ENCODE measurements at regions not wholly inside any gene's neighbourhood (a gene's known extent, or its start where the extent isn't known, plus 50 kb on each side); places are given as distances from the start of the nearest gene placed in this dataset.

GRCh38 chr10:29797616-29798015 is 162.8 kb upstream of the SVIL start:
- no peak overlapping the region for H3K4me3 ChIP-seq (ENCODE audit: low read depth in 1 of 2, low read length in 2 of 2)

DNA sequence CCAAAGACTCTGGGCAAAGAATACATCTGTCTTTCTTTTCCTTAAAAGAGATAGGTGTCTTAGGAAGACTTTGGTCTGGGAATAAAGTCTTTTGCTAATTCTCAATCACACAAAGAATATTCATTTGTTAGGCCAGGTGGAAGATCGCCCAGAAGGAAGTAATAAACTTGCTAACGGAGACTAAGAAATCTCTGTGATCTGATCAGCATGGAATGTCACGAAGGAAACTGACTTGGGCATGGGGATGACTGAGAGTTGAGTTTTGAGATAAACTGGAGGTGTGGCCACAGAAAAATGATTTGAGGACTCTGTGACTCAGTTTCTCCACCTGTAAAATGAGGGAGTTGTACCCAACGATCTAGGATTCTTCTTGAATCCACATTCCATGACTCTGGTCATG is 161.1 kb upstream of the SVIL start:
- Histone ChIP-seq H3K36me3 (ENCODE audit: insufficient read depth, low read length) (no peaks in the 10 kb centered on the region), H3K9me3 (ENCODE audit: low read length) (no peaks in the 10 kb centered on the region), H3K27ac (ENCODE audit: low read depth, low read length) (peak overlapping the region; percentile 73), H3K4me3 (ENCODE audit: low read depth in 1 of 2, low read length in 2 of 2) (peak overlapping the region in 1 of 2 donors; percentile 5), H3K9ac (ENCODE audit: low read length) (peak overlapping the region; percentile 16), H3K27me3 (ENCODE audit: control insufficient read depth in 1 of 2, insufficient read depth in 2 of 2, low read length in 2 of 2) (no peaks in the 10 kb centered on the region), H3K4me1 (ENCODE audit: insufficient read depth, low read length) (peaks cover 34% of the 10 kb centered on the region)

More at GRCh38 chr10:29797616-29798015, 162.8 kb upstream of the SVIL start:
- Histone ChIP-seq H3K9ac (ENCODE audit: low read length) (no peak overlapping the region), H3K9me3 (ENCODE audit: low read length) (no peaks in the 10 kb centered on the region), H3K36me3 (ENCODE audit: insufficient read depth, low read length) (no peaks in the 10 kb centered on the region), H3K27me3 (ENCODE audit: control insufficient read depth in 1 of 2, insufficient read depth in 2 of 2, low read length in 2 of 2) (no peaks in the 10 kb centered on the region), H3K27ac (ENCODE audit: low read depth, low read length) (peak overlapping the region; percentile 73), H3K4me1 (ENCODE audit: insufficient read depth, low read length) (peaks cover 34% of the 10 kb centered on the region)

- no peaks in the 10 kb centered on the region for H3K9me3 ChIP-seq (ENCODE audit: low read length)
- H3K9ac ChIP-seq (ENCODE audit: low read length) = peak overlapping the region; percentile 16
- no peaks in the 10 kb centered on the region for H3K27me3 ChIP-seq (ENCODE audit: control insufficient read depth in 1 of 2, insufficient read depth in 2 of 2, low read length in 2 of 2)
- H3K4me3 ChIP-seq (ENCODE audit: low read depth in 1 of 2, low read length in 2 of 2) = peak overlapping the region in 1 of 2 donors; percentile 5
- H3K27ac ChIP-seq (ENCODE audit: low read depth, low read length) = peak overlapping the region; percentile 73
- H3K36me3 ChIP-seq (ENCODE audit: insufficient read depth, low read length) = no peaks in the 10 kb centered on the region
- H3K4me1 ChIP-seq (ENCODE audit: insufficient read depth, low read length) = peaks cover 34% of the 10 kb centered on the region
Measured at GRCh38 chr10:29794776-29795611, 160.2 kb upstream of the SVIL start.

- H3K4me1 ChIP-seq (ENCODE audit: insufficient read depth, low read length) = peaks cover 19% of the 10 kb centered on the region
- no peak overlapping the region for H3K9ac ChIP-seq (ENCODE audit: low read length)
- H3K36me3 ChIP-seq (ENCODE audit: insufficient read depth, low read length) = no peaks in the 10 kb centered on the region
- no peaks in the 10 kb centered on the region for H3K27me3 ChIP-seq (ENCODE audit: control insufficient read depth in 1 of 2, insufficient read depth in 2 of 2, low read length in 2 of 2)
- peaks cover 6% of the 10 kb centered on the region for H3K9me3 ChIP-seq (ENCODE audit: low read length)
- H3K4me3 ChIP-seq (ENCODE audit: low read depth in 1 of 2, low read length in 2 of 2) = no peak overlapping the region
- H3K27ac ChIP-seq (ENCODE audit: low read depth, low read length) = peak overlapping the region; percentile 61
Measured at GRCh38 chr10:29791773-29792172, 157.0 kb upstream of the SVIL start.

DNA sequence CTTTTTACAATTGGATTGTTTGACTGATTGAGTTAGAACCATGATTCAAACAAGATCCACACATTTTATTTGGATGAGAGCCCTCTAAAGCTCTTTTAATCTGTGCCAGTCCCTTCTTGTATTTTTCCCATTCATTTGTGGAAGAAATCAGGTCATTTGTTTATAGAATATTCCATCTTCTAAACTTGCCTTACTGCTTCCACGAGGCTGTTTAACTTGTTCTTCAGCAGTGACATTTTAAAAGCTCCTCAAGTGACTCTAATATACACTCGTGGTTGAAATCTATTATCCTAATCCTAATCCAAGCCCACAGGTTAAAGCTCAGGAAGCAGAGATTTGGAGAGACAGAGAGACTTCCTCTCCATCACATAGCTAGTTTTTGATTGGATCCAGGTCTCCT is 155.4 kb upstream of the SVIL start:
- Histone ChIP-seq H3K27ac (ENCODE audit: low read depth, low read length) (peak overlapping the region; percentile 61), H3K9me3 (ENCODE audit: low read length) (peaks cover 6% of the 10 kb centered on the region), H3K4me3 (ENCODE audit: low read depth in 1 of 2, low read length in 2 of 2) (no peak overlapping the region), H3K36me3 (ENCODE audit: insufficient read depth, low read length) (no peaks in the 10 kb centered on the region), H3K27me3 (ENCODE audit: control insufficient read depth in 1 of 2, insufficient read depth in 2 of 2, low read length in 2 of 2) (no peaks in the 10 kb centered on the region), H3K9ac (ENCODE audit: low read length) (no peak overlapping the region), H3K4me1 (ENCODE audit: insufficient read depth, low read length) (peaks cover 6% of the 10 kb centered on the region)

DNA sequence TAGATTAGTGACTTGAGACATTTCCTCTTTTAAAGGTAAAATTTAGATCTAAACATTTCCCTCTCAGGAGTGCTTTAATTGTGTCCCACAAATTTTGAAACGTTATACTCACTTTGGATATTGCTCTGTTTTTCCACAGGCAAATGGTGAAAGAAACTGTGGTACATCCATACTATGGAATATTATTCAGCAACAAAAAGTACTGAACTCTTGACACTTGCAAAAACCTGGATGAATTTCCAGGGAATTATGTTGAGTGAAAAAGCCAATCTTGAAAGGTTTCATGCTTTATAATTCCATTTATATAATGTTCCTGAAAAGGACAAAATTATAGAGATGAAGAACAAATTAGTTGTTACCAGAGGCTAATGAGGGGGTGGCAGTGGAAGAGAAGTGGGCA is 153.3 kb upstream of the SVIL start:
- H3K4me3 ChIP-seq (ENCODE audit: low read depth in 1 of 2, low read length in 2 of 2) = no peak overlapping the region
- H3K9ac ChIP-seq (ENCODE audit: low read length) = no peak overlapping the region
- no peaks in the 10 kb centered on the region for H3K36me3 ChIP-seq (ENCODE audit: insufficient read depth, low read length)
- no peak overlapping the region for H3K27ac ChIP-seq (ENCODE audit: low read depth, low read length)
- H3K9me3 ChIP-seq (ENCODE audit: low read length) = peaks cover 6% of the 10 kb centered on the region
- H3K27me3 ChIP-seq (ENCODE audit: control insufficient read depth in 1 of 2, insufficient read depth in 2 of 2, low read length in 2 of 2) = no peaks in the 10 kb centered on the region
- peaks cover 7% of the 10 kb centered on the region for H3K4me1 ChIP-seq (ENCODE audit: insufficient read depth, low read length)

DNA sequence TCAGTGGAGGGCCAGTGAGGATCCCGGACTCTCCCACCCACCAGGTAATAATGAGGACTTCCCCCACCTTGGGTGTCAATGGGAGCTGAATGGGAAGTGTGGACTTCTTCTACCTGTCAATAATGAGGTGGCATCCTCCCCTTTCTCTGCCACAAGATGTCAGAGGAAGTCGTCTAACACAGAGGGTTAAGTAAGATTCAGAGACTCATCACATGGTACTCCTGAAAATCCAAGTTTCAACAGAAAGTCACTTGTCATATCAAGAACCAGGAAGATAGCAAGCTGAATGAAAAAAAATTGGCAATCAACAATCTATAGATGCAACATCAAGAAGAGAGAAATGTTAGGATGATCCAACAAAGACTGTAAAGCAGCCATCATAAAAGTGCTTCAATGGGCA is 150.9 kb upstream of the SVIL start:
- Histone ChIP-seq H3K9ac (ENCODE audit: low read length) (no peak overlapping the region), H3K9me3 (ENCODE audit: low read length) (peaks cover 6% of the 10 kb centered on the region), H3K27me3 (ENCODE audit: control insufficient read depth in 1 of 2, insufficient read depth in 2 of 2, low read length in 2 of 2) (no peaks in the 10 kb centered on the region), H3K27ac (ENCODE audit: low read depth, low read length) (peak overlapping the region; percentile 82), H3K4me3 (ENCODE audit: low read depth in 1 of 2, low read length in 2 of 2) (no peak overlapping the region), H3K36me3 (ENCODE audit: insufficient read depth, low read length) (no peaks in the 10 kb centered on the region), H3K4me1 (ENCODE audit: insufficient read depth, low read length) (peaks cover 7% of the 10 kb centered on the region)

- Histone ChIP-seq H3K4me3 (ENCODE audit: low read depth in 1 of 2, low read length in 2 of 2) (no peak overlapping the region), H3K4me1 (ENCODE audit: insufficient read depth, low read length) (peaks cover 10% of the 10 kb centered on the region), H3K9me3 (ENCODE audit: low read length) (peaks cover 6% of the 10 kb centered on the region), H3K36me3 (ENCODE audit: insufficient read depth, low read length) (no peaks in the 10 kb centered on the region), H3K27me3 (ENCODE audit: control insufficient read depth in 1 of 2, insufficient read depth in 2 of 2, low read length in 2 of 2) (no peaks in the 10 kb centered on the region), H3K9ac (ENCODE audit: low read length) (no peak overlapping the region), H3K27ac (ENCODE audit: low read depth, low read length) (peak overlapping the region; percentile 82)
Measured at GRCh38 chr10:29784175-29784773, 149.5 kb upstream of the SVIL start.

GRCh38 chr10:29783201-29783947 is 148.6 kb upstream of the SVIL start:
- Histone ChIP-seq H3K27ac (ENCODE audit: low read depth, low read length) (peak overlapping the region; percentile 28), H3K27me3 (ENCODE audit: control insufficient read depth in 1 of 2, insufficient read depth in 2 of 2, low read length in 2 of 2) (no peaks in the 10 kb centered on the region), H3K9me3 (ENCODE audit: low read length) (peaks cover 5% of the 10 kb centered on the region), H3K4me3 (ENCODE audit: low read depth in 1 of 2, low read length in 2 of 2) (no peak overlapping the region), H3K9ac (ENCODE audit: low read length) (no peak overlapping the region), H3K36me3 (ENCODE audit: insufficient read depth, low read length) (no peaks in the 10 kb centered on the region), H3K4me1 (ENCODE audit: insufficient read depth, low read length) (peaks cover 10% of the 10 kb centered on the region)

DNA sequence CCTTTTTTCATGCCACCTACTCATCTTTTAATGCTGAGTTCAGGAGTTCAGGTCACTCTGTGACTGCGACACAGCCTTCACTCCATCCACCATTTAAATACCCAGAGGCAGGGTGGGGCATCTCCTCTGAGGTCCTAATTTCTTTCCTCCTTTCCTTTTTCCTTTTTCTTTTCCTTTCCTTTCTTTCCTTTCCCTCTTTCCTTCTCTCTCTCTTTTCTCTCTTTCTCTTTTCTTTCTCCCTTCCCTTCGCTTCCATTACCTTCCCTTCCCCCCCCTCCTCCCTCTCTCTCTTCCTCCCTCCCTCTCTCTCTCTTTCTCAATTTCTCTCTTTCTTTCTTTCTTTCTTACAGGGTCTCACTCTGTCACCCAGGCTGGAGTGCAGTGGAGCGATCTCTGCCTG is 145.9 kb upstream of the SVIL start:
- Histone ChIP-seq H3K36me3 (ENCODE audit: insufficient read depth, low read length) (no peaks in the 10 kb centered on the region), H3K27me3 (ENCODE audit: control insufficient read depth in 1 of 2, insufficient read depth in 2 of 2, low read length in 2 of 2) (no peaks in the 10 kb centered on the region), H3K4me1 (ENCODE audit: insufficient read depth, low read length) (peaks cover 10% of the 10 kb centered on the region), H3K9ac (ENCODE audit: low read length) (no peak overlapping the region), H3K9me3 (ENCODE audit: low read length) (no peaks in the 10 kb centered on the region), H3K27ac (ENCODE audit: low read depth, low read length) (no peak overlapping the region), H3K4me3 (ENCODE audit: low read depth in 1 of 2, low read length in 2 of 2) (no peak overlapping the region)

DNA sequence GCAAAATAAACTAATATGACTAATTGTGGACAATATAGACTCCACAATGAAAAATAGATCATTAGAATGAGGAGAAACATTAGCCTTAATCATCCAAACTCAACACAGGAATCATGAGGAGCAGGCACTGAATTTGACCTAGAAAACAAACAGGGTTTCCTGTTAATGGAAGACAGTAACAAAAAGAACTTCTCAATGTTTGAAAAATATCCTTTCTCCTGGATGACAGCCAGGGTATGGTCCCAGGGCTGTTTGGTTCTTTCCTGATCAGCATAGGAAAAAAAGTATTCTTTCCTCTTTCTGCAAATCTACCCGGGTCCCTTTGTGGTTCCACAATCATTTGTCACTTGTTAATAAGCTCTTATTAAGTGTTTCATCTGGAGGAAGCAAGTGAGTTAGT is 145.3 kb upstream of the SVIL start:
- Histone ChIP-seq H3K27me3 (ENCODE audit: control insufficient read depth in 1 of 2, insufficient read depth in 2 of 2, low read length in 2 of 2) (no peaks in the 10 kb centered on the region), H3K36me3 (ENCODE audit: insufficient read depth, low read length) (no peaks in the 10 kb centered on the region), H3K4me1 (ENCODE audit: insufficient read depth, low read length) (peaks cover 13% of the 10 kb centered on the region), H3K9ac (ENCODE audit: low read length) (no peak overlapping the region), H3K4me3 (ENCODE audit: low read depth in 1 of 2, low read length in 2 of 2) (no peak overlapping the region), H3K9me3 (ENCODE audit: low read length) (no peaks in the 10 kb centered on the region), H3K27ac (ENCODE audit: low read depth, low read length) (no peak overlapping the region)
